Activated naive CD8-positive, alpha-beta T cell treated with anti-CD3 and anti-CD28 coated beads, Interleukin-2, amount 50 U/mL, for 24 hours (primary cell): ENCODE measurements at regions not wholly inside any gene's neighbourhood (a gene's known extent, or its start where the extent isn't known, plus 50 kb on each side); places are given as distances from the start of the nearest gene placed in this dataset.

Experiments used
- ATAC-seq: fragments of 150-1000 bp; cut with Tn5 transposase; one replicate; pipeline ENCODE4 v1.10.0; 2021
- DNase-seq: peaks from one replicate; pipeline ENCODE4 v3.0.0; 2021
- H3K27ac Mint-ChIP-seq: one replicate; pipeline ENCODE4 v1.8.0; 2021; ENCODE audit warnings: mild to moderate bottlenecking, mixed read lengths
- H3K27me3 Mint-ChIP-seq: one replicate; pipeline ENCODE4 v1.8.0; 2021; ENCODE audit warnings: mixed read lengths
- H3K36me3 Mint-ChIP-seq: one replicate; pipeline ENCODE4 v1.8.0; 2021; ENCODE audit warnings: low read depth, mixed read lengths
- H3K4me1 Mint-ChIP-seq: one replicate; pipeline ENCODE4 v1.8.0; 2021; ENCODE audit warnings: mixed read lengths
- H3K4me3 Mint-ChIP-seq: one replicate; pipeline ENCODE4 v1.8.0; 2021; ENCODE audit warnings: mild to moderate bottlenecking, moderate library complexity, mixed read lengths
- H3K9me3 Mint-ChIP-seq: one replicate; pipeline ENCODE4 v1.8.0; 2021; ENCODE audit warnings: mixed read lengths

- Mint-ChIP-seq H3K27ac (no peak overlapping the region), H3K9me3 (peaks cover 30% of the 10 kb centered on the region), H3K36me3 (no peaks in the 10 kb centered on the region), H3K4me3 (no peak overlapping the region), H3K4me1 (no peaks in the 10 kb centered on the region), H3K27me3 (no peaks in the 10 kb centered on the region)
- DNase-seq = no peak
- no peak for ATAC-seq
Observed at GRCh38 chr3:65252266-65252665, 564.5 kb upstream of the ADAMTS9 start.

GRCh38 chr3:65251375-65251774 lies 563.6 kb upstream of the ADAMTS9 start:
- H3K36me3 Mint-ChIP-seq = no peaks in the 10 kb centered on the region
- H3K9me3 Mint-ChIP-seq = peaks cover 30% of the 10 kb centered on the region
- no peak for ATAC-seq
- no peak overlapping the region for H3K27ac Mint-ChIP-seq
- no peak overlapping the region for H3K4me3 Mint-ChIP-seq
- DNase-seq = no peak
- H3K4me1 Mint-ChIP-seq = no peaks in the 10 kb centered on the region
- no peaks in the 10 kb centered on the region for H3K27me3 Mint-ChIP-seq

GRCh38 chr3:65246561-65246960 lies 558.8 kb upstream of the ADAMTS9 start:
- H3K36me3 Mint-ChIP-seq = no peaks in the 10 kb centered on the region
- H3K9me3 Mint-ChIP-seq = peaks cover 5% of the 10 kb centered on the region
- H3K27ac Mint-ChIP-seq = no peak overlapping the region
- ATAC-seq (no peak), DNase-seq (no peak)
- no peak overlapping the region for H3K4me3 Mint-ChIP-seq
- no peaks in the 10 kb centered on the region for H3K4me1 Mint-ChIP-seq
- H3K27me3 Mint-ChIP-seq = no peaks in the 10 kb centered on the region

GRCh38 chr3:65245133-65246063 lies 557.6 kb upstream of the ADAMTS9 start:
- DNase-seq (no peak), ATAC-seq (no peak)
- H3K4me1 Mint-ChIP-seq = no peaks in the 10 kb centered on the region
- no peaks in the 10 kb centered on the region for H3K36me3 Mint-ChIP-seq
- no peak overlapping the region for H3K27ac Mint-ChIP-seq
- H3K9me3 Mint-ChIP-seq = peaks cover 8% of the 10 kb centered on the region
- H3K27me3 Mint-ChIP-seq = no peaks in the 10 kb centered on the region
- no peak overlapping the region for H3K4me3 Mint-ChIP-seq

- H3K27me3 Mint-ChIP-seq = no peaks in the 10 kb centered on the region
- H3K4me3 Mint-ChIP-seq = no peak overlapping the region
- H3K36me3 Mint-ChIP-seq = no peaks in the 10 kb centered on the region
- ATAC-seq (no peak), DNase-seq (no peak)
- no peaks in the 10 kb centered on the region for H3K4me1 Mint-ChIP-seq
- peaks cover 21% of the 10 kb centered on the region for H3K9me3 Mint-ChIP-seq
- no peak overlapping the region for H3K27ac Mint-ChIP-seq
Observed at GRCh38 chr3:65240366-65240765, 552.6 kb upstream of the ADAMTS9 start.

GRCh38 chr3:65238652-65239051 lies 550.9 kb upstream of the ADAMTS9 start:
- H3K4me3 Mint-ChIP-seq = no peak overlapping the region
- H3K27ac Mint-ChIP-seq = no peak overlapping the region

GRCh38 chr3:65234499-65234898 lies 546.7 kb upstream of the ADAMTS9 start:
- H3K9me3 Mint-ChIP-seq = peaks cover 16% of the 10 kb centered on the region
- DNase-seq = no peak
- no peak overlapping the region for H3K4me3 Mint-ChIP-seq
- ATAC-seq = no peak
- H3K27me3 Mint-ChIP-seq = no peaks in the 10 kb centered on the region
- no peaks in the 10 kb centered on the region for H3K36me3 Mint-ChIP-seq
- no peak overlapping the region for H3K27ac Mint-ChIP-seq
- H3K4me1 Mint-ChIP-seq = no peaks in the 10 kb centered on the region

More at GRCh38 chr3:65238652-65239051, 550.9 kb upstream of the ADAMTS9 start:
- Mint-ChIP-seq H3K9me3 (peaks cover 24% of the 10 kb centered on the region), H3K27me3 (no peaks in the 10 kb centered on the region), H3K4me1 (no peaks in the 10 kb centered on the region), H3K36me3 (no peaks in the 10 kb centered on the region)
- DNase-seq (no peak), ATAC-seq (no peak)

- DNase-seq = no peak
- Mint-ChIP-seq H3K9me3 (peaks cover 16% of the 10 kb centered on the region), H3K27ac (no peak overlapping the region), H3K27me3 (no peaks in the 10 kb centered on the region), H3K4me1 (no peaks in the 10 kb centered on the region), H3K4me3 (no peak overlapping the region), H3K36me3 (no peaks in the 10 kb centered on the region)
- no peak for ATAC-seq
Observed at GRCh38 chr3:65233561-65233960, 545.8 kb upstream of the ADAMTS9 start.

GRCh38 chr3:65231544-65231943 lies 543.7 kb upstream of the ADAMTS9 start:
- no peak overlapping the region for H3K27ac Mint-ChIP-seq
- no peaks in the 10 kb centered on the region for H3K27me3 Mint-ChIP-seq
- DNase-seq (no peak), ATAC-seq (no peak)
- H3K9me3 Mint-ChIP-seq = peaks cover 8% of the 10 kb centered on the region
- H3K36me3 Mint-ChIP-seq = no peaks in the 10 kb centered on the region
- no peaks in the 10 kb centered on the region for H3K4me1 Mint-ChIP-seq
- no peak overlapping the region for H3K4me3 Mint-ChIP-seq

- DNase-seq (no peak), ATAC-seq (no peak)
- peaks cover 3% of the 10 kb centered on the region for H3K9me3 Mint-ChIP-seq
- no peaks in the 10 kb centered on the region for H3K4me1 Mint-ChIP-seq
- H3K27me3 Mint-ChIP-seq = no peaks in the 10 kb centered on the region
- no peaks in the 10 kb centered on the region for H3K36me3 Mint-ChIP-seq
- no peak overlapping the region for H3K27ac Mint-ChIP-seq
- no peak overlapping the region for H3K4me3 Mint-ChIP-seq
Observed at GRCh38 chr3:65230261-65231139, 542.7 kb upstream of the ADAMTS9 start.

GRCh38 chr3:65226287-65226686 lies 538.5 kb upstream of the ADAMTS9 start:
- DNase-seq (no peak), ATAC-seq (no peak)
- no peaks in the 10 kb centered on the region for H3K4me1 Mint-ChIP-seq
- no peaks in the 10 kb centered on the region for H3K36me3 Mint-ChIP-seq
- H3K27ac Mint-ChIP-seq = no peak overlapping the region
- H3K4me3 Mint-ChIP-seq = no peak overlapping the region
- H3K27me3 Mint-ChIP-seq = no peaks in the 10 kb centered on the region
- no peaks in the 10 kb centered on the region for H3K9me3 Mint-ChIP-seq

GRCh38 chr3:65210026-65210814 lies 522.4 kb upstream of the ADAMTS9 start:
- H3K27me3 Mint-ChIP-seq = no peaks in the 10 kb centered on the region
- peaks cover 11% of the 10 kb centered on the region for H3K9me3 Mint-ChIP-seq
- DNase-seq = no peak
- ATAC-seq = no peak
- H3K36me3 Mint-ChIP-seq = no peaks in the 10 kb centered on the region
- no peak overlapping the region for H3K27ac Mint-ChIP-seq
- no peaks in the 10 kb centered on the region for H3K4me1 Mint-ChIP-seq
- H3K4me3 Mint-ChIP-seq = no peak overlapping the region

GRCh38 chr3:65202395-65202794 lies 514.6 kb upstream of the ADAMTS9 start:
- Mint-ChIP-seq H3K4me3 (no peak overlapping the region), H3K27ac (no peak overlapping the region), H3K4me1 (no peaks in the 10 kb centered on the region), H3K36me3 (no peaks in the 10 kb centered on the region), H3K27me3 (no peaks in the 10 kb centered on the region), H3K9me3 (peaks cover 4% of the 10 kb centered on the region)
- DNase-seq (no peak), ATAC-seq (no peak)

GRCh38 chr3:65201926-65202325 lies 514.1 kb upstream of the ADAMTS9 start:
- Mint-ChIP-seq H3K9me3 (peaks cover 4% of the 10 kb centered on the region), H3K27me3 (no peaks in the 10 kb centered on the region), H3K27ac (no peak overlapping the region)

More at GRCh38 chr3:65201926-65202325, 514.1 kb upstream of the ADAMTS9 start:
- Mint-ChIP-seq H3K4me1 (no peaks in the 10 kb centered on the region), H3K4me3 (no peak overlapping the region), H3K36me3 (no peaks in the 10 kb centered on the region)
- DNase-seq = no peak
- no peak for ATAC-seq
